Pancreas (tissue), 10 donors: ENCODE measurements at regions not wholly inside any gene's neighbourhood (a gene's known extent, or its start where the extent isn't known, plus 50 kb on each side); places are given as distances from the start of the nearest gene placed in this dataset.

Source experiments
- ATAC-seq, 4 donors: fragments of 200-7000 bp; cut with Tn5 transposase; one replicate each; pipeline versions ENCODE4 v1.8.0 to v1.9.1; 2020; ENCODE audit warnings: mild to moderate bottlenecking in 4 of 4, moderate library complexity in 4 of 4
- DNase-seq, 6 donors: peaks; one replicate each; pipeline ENCODE4 v3.0.0-alpha.2; 2020
- FAIRE-seq: peaks from 2 replicates; lab custom pipeline; 2012; peaks lifted over from hg19 to GRCh38; lab: Jason Lieb, UNC
- H3K27ac ChIP-seq, 4 donors: fragments of 200-600 bp; sonication (generic); 1 replicate in 3 of 4; 2 replicates in 1 of 4; pipeline versions ENCODE4 v1.5.0 to v1.8.0; 2020
- H3K27me3 ChIP-seq, 4 donors: fragments of 200-600 bp; one replicate each; pipeline ENCODE4 v1.8.0; 2021
- H3K36me3 ChIP-seq, 3 donors: fragments of 200-600 bp; sonication (generic) in 1 of 3; one replicate each; pipeline versions ENCODE4 v1.5.0 to v1.8.0; 2020 to 2021
- H3K4me1 ChIP-seq, 3 donors: fragments of 200-600 bp; one replicate each; pipeline ENCODE4 v1.8.0; 2021
- H3K4me3 ChIP-seq, 4 donors: fragments of 200-600 bp; sonication (generic) in 2 of 4; one replicate each; pipeline versions ENCODE4 v1.5.0 to v1.8.0; 2020 to 2021
- H3K9me3 ChIP-seq, 4 donors: fragments of 200-600 bp; one replicate each; pipeline ENCODE4 v1.8.0; 2021
- CTCF ChIP-seq, 4 donors: fragments of 200-600 bp; sonication (generic) in 3 of 4; IDR thresholded peaks; one replicate each; pipeline versions ENCODE4 v1.5.0 to v1.8.0; 2021; ENCODE audit warnings: antibody characterized with exemption in 4 of 4
- WGBS, 2 donors: extraction: QIAGEN DNeasy Blood & Tissue Kit; methylation state at CpG; one replicate each; pipeline ENCODE4 v1.1.7; 2013; 5-methylcytosine and 5-hydroxymethylcytosine counted together
- intact Hi-C, 3 donors: fragments of 100-400 bp; cut with DNase I; formaldehyde crosslinking; loops; one replicate each; pipeline versions ENCODE4 v1.11.1 to v1.14.2; 2022
- donor health status: healthy with polysubstance abuse.
- donor health status: DM: no; HTN: no; CAD: no; lungs with moderate emphysema.
- donor health status: DM: no; HTN: no; CAD: no.
- donor health status: control.
- donor health status: control.
- donor health status: Bipolar disorder and iron deficiency.
- donor health status: DM: yes; HTN: yes; CAD: no.
- donor health status: DM: no; HTN: no; CAD: no.
- donor health status: DM: no; HTN: no; CAD: no.
- donor health status: DM: yes; HTN: yes; CAD: no.

- FAIRE-seq (no peak), ATAC-seq (no peak), DNase-seq (peak in 1 of 6 donors; percentile 36)
- 64 to 79% methylated on average over 15 of the region's 15 CpGs for WGBS, 2 donors
- no peak overlapping the region for H3K4me3 ChIP-seq
- intact Hi-C loops, result no loop called here
- H3K9me3 ChIP-seq, result no peaks in the 10 kb centered on the region
- H3K27ac ChIP-seq, result no peak overlapping the region
- no peak for TF ChIP-seq CTCF (IDR thresholded peaks at IDR 0.05)
- no peaks in the 10 kb centered on the region for H3K27me3 ChIP-seq
- H3K36me3 ChIP-seq, result no peaks in the 10 kb centered on the region
- no peaks in the 10 kb centered on the region for H3K4me1 ChIP-seq
Measured at GRCh38 chr7:155973451-155973997, 161.3 kb upstream of the SHH start.

GRCh38 chr7:155972651-155973390 is 160.6 kb upstream of the SHH start:
- Histone ChIP-seq H3K27me3 (no peaks in the 10 kb centered on the region), H3K4me1 (no peaks in the 10 kb centered on the region), H3K36me3 (no peaks in the 10 kb centered on the region), H3K9me3 (no peaks in the 10 kb centered on the region), H3K27ac (no peak overlapping the region), H3K4me3 (no peak overlapping the region)
- no peak for TF ChIP-seq CTCF (IDR thresholded peaks at IDR 0.05)
- no peak for FAIRE-seq
- intact Hi-C loops, result no loop called here
- no peak for ATAC-seq
- peak in 1 of 6 donors; percentile 28 for DNase-seq
- WGBS, 2 donors, result 59 to 61% methylated on average over 13 of the region's 13 CpGs

GRCh38 chr7:155972247-155972646 is 160.0 kb upstream of the SHH start:
- H3K27me3 ChIP-seq, result no peaks in the 10 kb centered on the region
- WGBS, 2 donors, result 67 to 79% methylated on average over 8 of the region's 8 CpGs
- no peaks in the 10 kb centered on the region for H3K36me3 ChIP-seq
- intact Hi-C loops, result no loop called here
- no peak for ATAC-seq
- no peak for TF ChIP-seq CTCF (IDR thresholded peaks at IDR 0.05)
- no peaks in the 10 kb centered on the region for H3K4me1 ChIP-seq
- H3K9me3 ChIP-seq, result no peaks in the 10 kb centered on the region
- H3K4me3 ChIP-seq, result no peak overlapping the region
- no peak for FAIRE-seq
- H3K27ac ChIP-seq, result no peak overlapping the region
- DNase-seq, result no peak

GRCh38 chr7:155971180-155971770 is 159.0 kb upstream of the SHH start:
- ATAC-seq (no peak), FAIRE-seq (no peak), DNase-seq (no peak)
- Histone ChIP-seq H3K36me3 (no peaks in the 10 kb centered on the region), H3K27ac (no peak overlapping the region), H3K9me3 (no peaks in the 10 kb centered on the region), H3K4me1 (no peaks in the 10 kb centered on the region), H3K4me3 (no peak overlapping the region), H3K27me3 (no peaks in the 10 kb centered on the region)
- no peak for TF ChIP-seq CTCF (IDR thresholded peaks at IDR 0.05)
- WGBS, 2 donors, result 64 to 71% methylated on average over 15 of the region's 15 CpGs
- intact Hi-C loops, result no loop called here
